Activated T-cell treated with anti-CD3 and anti-CD28 coated beads for 4 hours (primary cell): ENCODE measurements at regions not wholly inside any gene's neighbourhood (a gene's known extent, or its start where the extent isn't known, plus 50 kb on each side); places are given as distances from the start of the nearest gene placed in this dataset.
"Not testable (repeated sequence)": the region's sequence is repeated elsewhere in the genome, so short reads cannot be mapped to it uniquely, and the experiment has no call there.

Source experiments
- DNase-seq: peaks from one replicate; pipeline ENCODE4 v3.0.0-alpha.2; 2020

DNA sequence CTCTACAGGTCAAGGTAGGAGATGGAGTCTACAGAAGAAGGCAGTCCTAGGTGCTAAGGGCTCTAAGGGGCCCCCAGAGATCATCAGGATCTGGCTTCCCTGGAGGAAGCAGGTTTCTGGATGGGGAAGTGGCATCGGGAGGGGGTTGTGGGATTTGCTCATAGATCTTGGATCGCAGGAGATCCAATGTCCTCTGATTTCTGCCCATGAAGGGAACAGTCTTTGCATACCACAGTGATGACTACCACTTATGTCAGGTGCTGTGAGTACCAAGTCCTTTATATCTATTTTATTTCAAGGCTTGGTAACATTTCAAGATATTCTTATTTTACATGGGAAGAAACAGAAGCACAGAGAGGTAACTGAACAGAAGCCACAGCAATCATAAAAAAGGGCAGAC is 164.0 kb downstream of the RGS9 start:
- DNase-seq = no peak

DNA sequence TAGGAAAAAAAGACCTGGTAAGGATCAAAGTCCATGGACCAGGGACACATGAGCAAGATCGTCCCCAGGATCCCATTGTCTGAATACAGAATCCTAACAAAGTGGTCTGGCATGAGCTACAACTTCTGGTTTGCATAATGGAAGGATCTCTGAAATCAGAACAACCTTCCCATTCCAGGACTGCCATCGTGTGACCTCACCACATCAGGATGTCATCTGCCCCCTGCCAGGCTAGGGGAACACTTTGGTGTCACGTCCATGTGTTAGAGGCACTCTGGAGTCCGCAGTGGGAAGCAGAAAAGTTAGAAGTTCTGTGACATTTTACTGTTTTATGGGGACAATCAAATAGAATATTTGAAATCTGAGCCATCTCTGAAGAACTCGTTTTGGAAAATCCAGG is 160.7 kb downstream of the RGS9 start:
- DNase-seq = no peak

DNA sequence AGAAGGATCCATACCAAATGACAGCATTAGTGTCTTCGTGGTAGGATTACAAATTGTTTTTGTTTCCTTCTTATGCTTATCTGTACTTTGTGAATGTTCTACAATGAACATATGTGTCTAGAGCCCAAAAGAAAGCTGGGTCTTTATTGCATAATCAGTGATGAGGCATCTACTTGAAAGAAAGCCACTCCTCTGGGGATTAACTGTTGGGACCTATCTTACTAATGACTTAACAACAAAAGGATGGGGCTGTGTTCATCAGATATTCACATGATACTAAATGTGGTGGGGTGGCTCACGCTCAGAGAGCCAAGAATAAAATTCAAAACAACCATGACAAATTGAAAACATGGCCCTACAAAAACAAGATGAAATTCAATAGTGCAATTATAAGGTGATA is 160.2 kb downstream of the RGS9 start:
- no peak for DNase-seq

DNA sequence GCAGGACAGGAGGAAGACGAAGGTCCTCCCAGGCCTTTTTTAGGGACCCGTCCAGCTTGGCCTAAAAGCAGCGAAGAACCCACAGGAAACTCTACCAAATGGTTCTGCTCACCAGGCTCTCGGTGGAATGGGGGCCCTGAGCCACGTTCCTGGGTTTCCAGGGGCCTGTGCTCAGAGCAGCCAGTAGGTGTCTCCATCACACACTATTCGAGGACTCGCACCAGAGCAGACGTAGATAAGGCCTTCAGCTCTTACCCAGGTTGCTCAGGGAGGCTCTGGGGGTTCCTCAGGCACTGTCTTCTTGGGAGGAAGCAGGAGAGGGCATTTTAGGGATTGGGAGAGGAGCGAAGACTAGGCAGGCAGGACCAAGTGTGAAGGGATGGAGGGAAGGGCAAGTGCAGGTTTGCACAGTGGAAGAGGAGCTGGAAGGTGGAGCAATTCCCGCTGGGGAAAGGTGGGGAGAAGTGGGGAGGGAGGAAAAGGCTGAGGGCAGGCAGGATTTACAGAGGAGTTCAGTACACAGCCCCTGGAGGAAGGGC is 157.1 kb downstream of the RGS9 start:
- peak; percentile 44 for DNase-seq

DNA sequence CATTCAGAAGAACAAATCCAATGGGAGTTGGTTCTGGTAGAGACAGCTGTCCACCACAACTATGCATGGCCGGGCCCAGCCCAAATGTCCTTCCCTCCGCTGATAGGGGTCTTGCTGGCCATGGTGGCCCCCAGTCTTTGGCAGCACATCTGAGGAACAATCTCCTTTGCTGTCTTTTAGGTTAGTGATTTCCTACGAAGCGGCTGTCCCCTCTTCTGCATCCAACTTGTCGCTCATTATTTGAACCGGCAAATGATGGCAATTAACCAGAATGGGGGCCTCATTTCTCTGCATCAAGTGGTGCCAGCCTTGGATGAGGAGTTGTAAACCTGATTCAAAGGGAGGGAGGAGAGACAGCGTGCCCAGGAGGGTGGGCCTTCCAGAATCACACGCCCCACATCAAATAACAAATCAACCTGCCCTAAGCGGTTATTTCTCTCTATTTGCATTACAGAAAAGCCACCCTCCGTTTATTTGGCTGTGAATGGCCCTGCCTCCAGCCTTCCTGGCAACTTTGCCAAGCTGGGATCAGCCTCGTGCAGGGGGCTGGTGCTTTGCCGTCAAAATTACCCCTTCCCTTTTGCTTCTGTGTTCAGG is 156.5 kb downstream of the RGS9 start:
- no peak for DNase-seq

DNA sequence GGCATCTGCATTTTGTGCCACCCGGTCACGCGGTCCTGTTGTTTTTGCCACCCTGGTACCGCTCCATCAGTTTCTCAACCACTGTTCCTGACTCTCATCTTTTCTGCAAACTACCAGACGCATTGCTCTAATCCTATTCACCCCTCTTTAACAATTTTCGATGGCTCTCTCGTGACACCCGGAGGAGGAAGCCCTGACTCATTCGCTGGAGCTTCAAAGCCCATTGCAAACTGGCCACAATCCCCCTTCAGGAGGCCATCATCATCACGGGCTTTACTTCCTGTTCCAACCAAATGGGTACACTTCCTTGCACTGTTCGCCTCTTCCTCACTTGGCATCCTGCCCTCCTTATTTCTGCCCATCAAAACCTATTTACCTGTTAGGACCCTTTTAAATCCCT is 155.3 kb downstream of the RGS9 start:
- no peak for DNase-seq

DNA sequence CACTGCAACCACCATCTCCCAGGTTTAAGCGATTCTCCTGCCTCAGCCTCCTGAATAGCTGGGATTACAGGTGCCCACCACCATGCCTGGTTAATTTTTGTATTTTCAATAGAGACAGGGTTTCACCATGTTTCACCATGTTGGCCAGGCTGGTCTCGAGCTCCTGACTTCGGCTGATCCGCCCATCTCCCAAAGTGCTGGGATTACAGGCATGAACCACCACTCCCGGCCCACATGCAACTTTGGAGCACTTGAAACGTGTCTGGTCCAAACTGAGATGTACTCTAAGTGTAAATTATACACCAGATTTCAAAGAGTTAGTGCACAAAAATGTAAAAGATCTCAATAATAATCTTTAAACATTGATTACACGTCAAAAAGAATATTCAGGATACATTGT is 154.1 kb downstream of the RGS9 start:
- not testable (repeated sequence) for DNase-seq

DNA sequence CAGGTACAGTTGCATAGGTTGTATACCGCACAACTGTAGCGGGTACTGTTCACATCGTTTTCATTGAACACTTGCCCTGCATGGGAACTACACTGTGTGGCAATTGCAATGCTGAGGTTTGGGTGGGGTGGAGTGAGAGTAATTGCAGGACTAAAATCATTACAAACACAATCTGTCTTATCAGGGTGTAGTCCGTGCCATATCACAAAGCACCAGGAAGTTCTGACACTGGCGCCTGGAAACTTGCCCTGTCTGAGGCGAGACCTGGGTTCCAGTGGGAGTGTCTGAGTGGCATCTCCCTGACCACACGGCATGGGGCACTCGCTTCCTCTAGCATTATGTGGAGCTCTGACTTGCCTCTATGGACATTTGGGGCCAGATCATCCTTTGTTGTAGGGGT is 153.4 kb downstream of the RGS9 start:
- DNase-seq = no peak

DNA sequence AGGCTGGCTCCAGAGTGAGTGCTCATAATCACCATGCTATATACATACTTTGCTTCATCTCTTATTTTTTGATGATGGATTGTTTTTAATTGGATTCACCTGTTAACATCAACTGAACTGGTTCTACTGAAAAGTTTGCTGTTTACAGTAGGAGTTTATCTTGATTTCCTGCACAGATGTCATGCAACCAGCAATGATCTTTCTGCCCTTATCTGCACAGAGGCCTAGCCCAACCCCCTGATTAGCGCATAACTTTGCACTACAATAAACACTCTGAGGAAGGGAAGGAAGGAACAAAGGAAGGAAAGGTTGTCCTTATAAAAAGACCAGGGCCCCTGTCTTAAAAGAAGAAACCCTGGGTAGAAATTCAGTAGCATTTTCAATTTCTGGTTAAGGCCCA is 152.9 kb downstream of the RGS9 start:
- DNase-seq = no peak

DNA sequence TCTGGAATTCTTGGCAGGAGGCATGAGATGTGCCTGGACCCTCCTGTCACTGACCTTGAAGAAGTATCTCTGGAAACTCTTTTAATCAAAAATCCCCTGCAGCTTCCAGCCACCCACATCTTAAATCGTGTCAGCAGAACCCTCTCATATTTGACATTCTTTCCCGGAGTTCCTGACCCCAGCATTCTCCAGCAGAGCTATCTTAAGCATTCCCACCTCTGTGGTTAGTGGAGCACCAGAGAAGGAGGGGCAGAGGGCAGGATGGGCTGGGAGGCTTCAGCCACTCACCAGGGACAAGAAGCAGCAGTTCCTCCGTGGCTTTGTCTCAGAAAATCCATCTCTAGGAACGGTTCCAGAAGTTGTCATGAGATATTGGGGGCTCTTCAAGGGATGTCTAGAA is 149.9 kb downstream of the RGS9 start:
- no peak for DNase-seq

DNA sequence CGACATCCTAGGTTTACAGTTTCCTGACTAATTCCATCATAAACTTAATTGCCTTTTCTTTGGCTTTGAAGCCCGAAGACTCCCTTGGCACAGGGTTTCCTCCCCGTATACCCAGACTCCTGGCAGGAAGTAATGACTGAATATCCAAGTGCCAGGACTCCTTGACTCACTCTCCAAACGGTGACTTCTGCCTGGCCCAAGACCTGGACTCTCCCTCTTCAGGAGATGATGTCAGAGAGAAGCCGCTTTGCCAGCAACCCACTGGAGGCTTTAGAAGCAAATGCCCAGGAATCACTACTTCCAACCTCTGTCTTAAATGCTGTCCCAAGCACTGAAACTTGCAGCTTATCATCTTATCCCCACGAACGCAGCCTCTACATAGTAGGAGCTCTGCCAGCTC is 146.5 kb downstream of the RGS9 start:
- DNase-seq = no peak

DNA sequence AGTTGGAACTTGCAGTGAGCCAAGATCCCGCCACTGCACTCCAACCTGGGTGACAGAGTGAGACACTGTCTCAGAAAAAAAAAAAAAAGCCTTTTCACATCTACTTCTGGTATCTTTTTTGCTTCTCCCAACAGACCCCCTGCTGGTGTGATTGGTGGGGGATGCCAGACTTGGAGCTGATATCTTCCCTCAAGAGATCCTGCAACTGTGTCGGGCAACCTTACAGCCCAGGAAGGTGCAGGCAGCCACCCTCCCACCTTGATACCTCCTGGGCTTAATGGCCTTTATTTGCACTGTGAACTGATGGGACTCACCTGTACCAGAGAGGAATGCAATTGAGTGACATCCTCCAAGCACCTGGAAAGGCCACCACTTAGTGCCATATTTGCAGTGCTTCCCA is 142.3 kb downstream of the RGS9 start:
- DNase-seq = no peak

DNA sequence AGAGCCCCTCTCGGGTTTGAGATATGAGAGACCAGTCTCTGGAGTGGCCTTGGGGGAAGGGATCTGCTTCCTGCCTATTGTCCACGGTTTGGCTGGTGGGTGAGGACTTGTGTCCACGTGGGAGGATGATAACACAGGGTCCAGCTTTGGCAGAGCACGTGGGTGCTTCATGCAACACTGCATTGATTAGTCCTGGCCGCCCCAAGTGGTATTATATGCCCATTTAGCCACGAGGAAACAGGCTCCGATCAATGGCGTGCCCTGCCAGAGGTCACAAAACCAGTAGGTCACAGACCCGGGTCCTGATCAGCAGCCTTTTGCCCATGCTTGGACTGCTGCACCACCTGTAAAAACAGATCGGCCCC is 141.6 kb downstream of the RGS9 start:
- no peak for DNase-seq

DNA sequence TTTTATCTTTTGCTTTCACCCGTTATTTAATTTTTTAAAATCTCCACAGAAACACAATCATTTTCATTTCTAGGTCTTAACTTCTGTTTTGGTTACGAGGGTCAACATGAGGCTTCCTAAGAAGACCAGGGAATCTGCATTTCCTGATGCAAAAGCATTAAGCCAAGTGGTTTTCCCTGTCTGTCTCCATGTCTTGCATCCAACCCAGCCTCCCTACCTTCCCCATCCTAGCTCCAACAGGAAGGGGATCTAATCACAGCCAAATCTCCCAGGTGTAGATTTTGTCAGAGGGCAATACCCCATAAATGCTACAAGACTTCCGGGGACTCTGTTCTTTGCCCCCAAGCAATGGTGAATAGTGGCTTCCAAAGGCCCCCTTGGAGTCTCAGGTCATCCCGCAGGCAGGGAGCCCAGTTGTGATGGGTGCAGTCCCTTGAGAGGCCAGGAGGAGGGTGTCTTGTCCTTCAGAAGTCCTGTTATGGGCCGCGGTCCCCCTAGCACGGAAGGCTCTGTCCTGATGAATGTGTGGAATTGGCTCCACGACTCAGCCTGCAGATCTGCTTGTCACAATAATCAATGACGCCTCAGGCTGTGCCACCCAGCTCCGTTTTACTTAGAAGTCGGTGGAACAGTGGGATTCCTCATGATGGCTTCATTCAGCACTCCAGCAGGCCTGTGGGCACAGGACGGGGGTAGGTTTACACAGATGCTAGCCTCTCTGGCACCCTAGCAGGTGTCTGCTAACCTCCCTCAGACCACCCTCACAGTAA is 141.1 kb downstream of the RGS9 start:
- peak; percentile 3 for DNase-seq

DNA sequence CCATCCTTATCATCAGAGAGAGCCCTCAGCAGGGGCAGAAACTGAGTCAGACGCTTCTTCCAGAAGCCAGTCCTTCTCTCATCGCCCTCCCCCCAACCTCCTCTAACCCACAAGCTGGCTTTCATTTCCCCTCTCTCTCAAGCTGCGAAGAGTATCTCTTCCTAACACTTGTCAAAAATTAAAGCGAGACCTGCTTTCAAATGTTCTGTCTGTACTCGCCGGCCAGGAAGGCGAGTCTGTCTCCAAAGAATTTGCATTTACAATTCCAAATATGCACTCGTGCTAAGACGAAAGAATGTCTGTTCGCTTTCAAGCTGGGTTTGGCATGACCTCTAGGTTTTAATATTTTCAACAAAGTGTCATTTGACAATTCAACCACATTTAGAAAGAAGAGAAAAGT is 140.4 kb downstream of the RGS9 start:
- no peak for DNase-seq
